HEK293 (cell line): ENCODE measurements at regions not wholly inside any gene's neighbourhood (a gene's known extent, or its start where the extent isn't known, plus 50 kb on each side); places are given as distances from the start of the nearest gene placed in this dataset.

Experiments
- PRDM4 ChIP-seq: fragments of 450-650 bp; formaldehyde crosslinking; IDR thresholded peaks from 2 replicates; pipeline ENCODE4 v1.5.1; 2017; ENCODE audit warnings: missing biosample characterization, missing genetic modification characterization
- ZNF184 ChIP-seq: fragments of 450-650 bp; IDR thresholded peaks from 2 replicates; pipeline ENCODE4 v1.5.1; 2018; ENCODE audit warnings: missing biosample characterization, mild to moderate bottlenecking, missing genetic modification characterization
- ZNF596 ChIP-seq: fragments of 450-650 bp; IDR thresholded peaks from 2 replicates; pipeline ENCODE4 v1.5.0; 2018; ENCODE audit warnings: missing biosample characterization, mild to moderate bottlenecking, missing genetic modification characterization, moderate library complexity
- ZNF830 ChIP-seq: fragments of 450-650 bp; IDR thresholded peaks from 2 replicates; pipeline ENCODE4 v1.5.0; 2018; ENCODE audit warnings: missing biosample characterization, missing genetic modification characterization, low read depth, mild to moderate bottlenecking, moderate library complexity

DNA sequence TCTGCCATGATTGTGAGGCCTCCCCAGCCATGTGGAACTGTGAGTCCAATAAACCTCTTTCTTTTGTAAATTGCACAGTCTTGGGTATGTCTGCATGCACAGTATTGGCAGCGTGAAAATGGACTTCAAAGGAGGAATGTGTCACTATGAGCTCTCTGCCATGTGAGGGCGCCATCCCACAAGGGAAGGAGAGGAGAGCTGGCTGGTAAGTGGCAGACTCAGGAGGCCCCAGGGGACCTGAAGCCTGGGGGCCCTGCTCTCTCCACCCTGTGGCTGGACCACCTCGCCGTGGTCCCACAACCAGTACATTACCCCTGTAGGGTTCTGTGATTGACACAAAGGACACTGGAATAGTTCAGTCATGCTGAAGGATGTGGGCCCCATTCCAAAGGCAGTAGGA lies 122.1 kb downstream of the RPIA start:
- TF ChIP-seq ZNF596 (tag by site-specific recombination) (no peak), ZNF830 (tag by site-specific recombination) (no peak), ZNF184 (tag by site-specific recombination) (no peak), PRDM4 (no peak)
